Activated T-cell treated with anti-CD3 and anti-CD28 coated beads, Interleukin-2, amount 50 U/mL, for 72 hours (primary cell): ENCODE measurements at regions not wholly inside any gene's neighbourhood (a gene's known extent, or its start where the extent isn't known, plus 50 kb on each side); places are given as distances from the start of the nearest gene placed in this dataset.
"Not testable (repeated sequence)": the region's sequence is repeated elsewhere in the genome, so short reads cannot be mapped to it uniquely, and the experiment has no call there.

Experiments used
- ATAC-seq, 2 donors: fragments of 150-1000 bp; cut with Tn5 transposase; replicated peaks in 1 of 2; 2 replicates each; pipeline ENCODE4 v1.10.0; 2021; ENCODE audit warnings: moderate library complexity in 2 of 2, mild to moderate bottlenecking in 1 of 2
- DNase-seq, 2 donors: peaks; one replicate each; pipeline ENCODE4 v3.0.0; 2021 to 2022; ENCODE audit warnings: mixed read lengths in 1 of 2
- H3K27ac Mint-ChIP-seq: one replicate; pipeline ENCODE4 v1.8.0; 2022; ENCODE audit warnings: mild to moderate bottlenecking, moderate library complexity, mixed read lengths
- H3K27me3 Mint-ChIP-seq: one replicate; pipeline ENCODE4 v1.8.0; 2022; ENCODE audit warnings: low read depth, mixed read lengths
- H3K36me3 Mint-ChIP-seq, 2 donors: one replicate each; pipeline ENCODE4 v1.8.0; 2022; ENCODE audit warnings: mixed read lengths in 2 of 2, mild to moderate bottlenecking in 1 of 2; ENCODE audit not compliant: insufficient read depth in 2 of 2
- H3K4me1 Mint-ChIP-seq: one replicate; pipeline ENCODE4 v1.8.0; 2022; ENCODE audit warnings: low read depth, mixed read lengths
- H3K4me3 Mint-ChIP-seq, 2 donors: one replicate each; pipeline ENCODE4 v1.8.0; 2022; ENCODE audit warnings: mild to moderate bottlenecking in 2 of 2, mixed read lengths in 2 of 2, moderate library complexity in 2 of 2
- H3K9me3 Mint-ChIP-seq, 2 donors: one replicate each; pipeline ENCODE4 v1.8.0; 2022; ENCODE audit warnings: mixed read lengths in 2 of 2

GRCh38 chr10:105586451-105587098 is 945.5 kb downstream of the SORCS3 start:
- Mint-ChIP-seq H3K27me3 (no peaks in the 10 kb centered on the region), H3K27ac (no peak overlapping the region), H3K4me1 (no peaks in the 10 kb centered on the region), H3K4me3 (no peak overlapping the region), H3K36me3 (no peaks in the 10 kb centered on the region), H3K9me3 (peaks cover 2 to 5% of the 10 kb centered on the region in 2 donors)
- DNase-seq: no peak
- ATAC-seq: peak in 1 of 2 donors; percentile 33

GRCh38 chr10:105585753-105586152 is 944.7 kb downstream of the SORCS3 start:
- H3K4me3 Mint-ChIP-seq: no peak overlapping the region
- no peaks in the 10 kb centered on the region for H3K4me1 Mint-ChIP-seq
- ATAC-seq (no peak), DNase-seq (no peak)
- no peaks in the 10 kb centered on the region for H3K36me3 Mint-ChIP-seq
- peaks cover 3 to 9% of the 10 kb centered on the region in 2 donors for H3K9me3 Mint-ChIP-seq
- H3K27ac Mint-ChIP-seq: no peak overlapping the region
- no peaks in the 10 kb centered on the region for H3K27me3 Mint-ChIP-seq

DNA sequence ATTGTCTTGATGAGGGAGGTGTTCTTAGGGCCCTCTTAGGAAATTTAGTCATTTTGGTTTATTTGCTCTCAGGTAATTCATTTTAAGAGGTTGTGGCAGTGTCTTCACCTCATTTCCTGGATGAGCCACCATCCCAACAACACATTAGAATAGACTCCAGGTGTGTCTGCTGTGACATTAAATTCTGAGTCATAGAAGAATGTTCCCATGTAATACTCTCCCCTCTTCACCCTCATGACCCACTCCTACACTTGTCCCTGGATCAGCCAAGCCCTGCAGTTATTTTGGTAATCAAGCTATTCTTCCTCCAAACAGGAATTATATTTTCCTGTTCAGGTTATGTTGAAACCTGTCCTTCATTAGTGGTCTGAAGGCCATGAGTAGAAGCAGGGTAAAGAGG is 944.1 kb downstream of the SORCS3 start:
- Mint-ChIP-seq H3K4me1 (no peaks in the 10 kb centered on the region), H3K4me3 (no peak overlapping the region), H3K27ac (no peak overlapping the region), H3K9me3 (peaks cover 3 to 9% of the 10 kb centered on the region in 2 donors), H3K27me3 (no peaks in the 10 kb centered on the region), H3K36me3 (no peaks in the 10 kb centered on the region)
- DNase-seq: no peak
- ATAC-seq: no peak

GRCh38 chr10:105579112-105579511 is 938.0 kb downstream of the SORCS3 start:
- Mint-ChIP-seq H3K4me3 (no peak overlapping the region), H3K9me3 (peaks cover 8 to 12% of the 10 kb centered on the region in 2 donors)
- ATAC-seq: no peak

GRCh38 chr10:105577865-105578607 is 936.9 kb downstream of the SORCS3 start:
- Mint-ChIP-seq H3K9me3 (peaks cover 9 to 15% of the 10 kb centered on the region in 2 donors), H3K4me3 (no peak overlapping the region), H3K27ac (no peak overlapping the region), H3K36me3 (peaks cover 0 to 1% of the 10 kb centered on the region in 2 donors), H3K4me1 (no peaks in the 10 kb centered on the region), H3K27me3 (no peaks in the 10 kb centered on the region)
- ATAC-seq: no peak
- DNase-seq: no peak

More at GRCh38 chr10:105579112-105579511, 938.0 kb downstream of the SORCS3 start:
- Mint-ChIP-seq H3K4me1 (no peaks in the 10 kb centered on the region), H3K27me3 (no peaks in the 10 kb centered on the region), H3K27ac (no peak overlapping the region), H3K36me3 (peaks cover 0 to 1% of the 10 kb centered on the region in 2 donors)
- DNase-seq: no peak

- ATAC-seq (no peak), DNase-seq (no peak)
- Mint-ChIP-seq H3K27ac (no peak overlapping the region), H3K4me3 (no peak overlapping the region), H3K9me3 (peaks cover 4 to 5% of the 10 kb centered on the region in 2 donors), H3K36me3 (no peaks in the 10 kb centered on the region), H3K4me1 (no peaks in the 10 kb centered on the region), H3K27me3 (no peaks in the 10 kb centered on the region)
Measured at GRCh38 chr10:105559333-105560097, 918.4 kb downstream of the SORCS3 start.

- H3K4me1 Mint-ChIP-seq, H3K9me3 Mint-ChIP-seq, H3K27ac Mint-ChIP-seq, DNase-seq, H3K4me3 Mint-ChIP-seq, ATAC-seq, H3K36me3 Mint-ChIP-seq, H3K27me3 Mint-ChIP-seq: not testable (repeated sequence)
Measured at GRCh38 chr10:105550453-105550852, 909.4 kb downstream of the SORCS3 start.

GRCh38 chr10:105549731-105550130 is 908.6 kb downstream of the SORCS3 start:
- no peak for ATAC-seq
- Mint-ChIP-seq H3K27me3 (no peaks in the 10 kb centered on the region), H3K4me1 (no peaks in the 10 kb centered on the region), H3K4me3 (no peak overlapping the region), H3K9me3 (peaks cover 9% of the 10 kb centered on the region in 2 donors), H3K36me3 (peaks cover 0 to 3% of the 10 kb centered on the region in 2 donors), H3K27ac (no peak overlapping the region)
- no peak for DNase-seq

GRCh38 chr10:105545101-105545500 is 904.0 kb downstream of the SORCS3 start:
- Mint-ChIP-seq H3K4me3 (no peak overlapping the region), H3K9me3 (peaks cover 12 to 14% of the 10 kb centered on the region in 2 donors)

GRCh38 chr10:105540381-105540780 is 899.3 kb downstream of the SORCS3 start:
- H3K9me3 Mint-ChIP-seq: peaks cover 8% of the 10 kb centered on the region in 2 donors
- H3K27ac Mint-ChIP-seq: no peak overlapping the region

More at GRCh38 chr10:105545101-105545500, 904.0 kb downstream of the SORCS3 start:
- no peak for ATAC-seq
- no peak overlapping the region for H3K27ac Mint-ChIP-seq
- peaks cover 0 to 3% of the 10 kb centered on the region in 2 donors for H3K36me3 Mint-ChIP-seq
- DNase-seq: no peak
- H3K4me1 Mint-ChIP-seq: no peaks in the 10 kb centered on the region
- no peaks in the 10 kb centered on the region for H3K27me3 Mint-ChIP-seq

DNA sequence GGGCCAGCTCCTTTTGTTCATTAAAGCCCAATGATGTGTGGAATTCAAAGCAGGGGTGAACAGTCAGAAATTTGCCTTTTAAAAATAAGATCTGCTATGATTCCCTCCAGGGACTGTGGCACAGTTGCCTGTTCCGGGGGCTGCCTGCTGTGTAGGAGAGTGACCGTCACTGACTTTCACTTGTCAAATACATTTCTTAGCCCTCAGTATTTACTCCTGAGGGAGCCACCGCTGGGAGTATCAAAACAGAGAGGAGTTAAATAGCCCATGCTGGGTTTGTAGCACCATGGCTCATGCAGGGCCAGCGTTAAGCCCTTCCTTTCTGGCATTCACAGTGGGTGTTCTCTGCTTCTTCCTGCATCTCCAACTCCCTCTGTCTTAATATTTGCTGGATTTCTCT is 897.8 kb downstream of the SORCS3 start:
- Mint-ChIP-seq H3K9me3 (peaks cover 2 to 3% of the 10 kb centered on the region in 2 donors), H3K4me1 (no peaks in the 10 kb centered on the region), H3K4me3 (no peak overlapping the region), H3K27ac (no peak overlapping the region), H3K36me3 (no peaks in the 10 kb centered on the region), H3K27me3 (no peaks in the 10 kb centered on the region)
- no peak for ATAC-seq
- no peak for DNase-seq

More at GRCh38 chr10:105540381-105540780, 899.3 kb downstream of the SORCS3 start:
- Mint-ChIP-seq H3K36me3 (no peaks in the 10 kb centered on the region), H3K4me3 (no peak overlapping the region), H3K27me3 (no peaks in the 10 kb centered on the region), H3K4me1 (no peaks in the 10 kb centered on the region)
- DNase-seq (no peak), ATAC-seq (no peak)

- no peak overlapping the region for H3K4me3 Mint-ChIP-seq
- peaks cover 0 to 1% of the 10 kb centered on the region in 2 donors for H3K36me3 Mint-ChIP-seq
- no peak for ATAC-seq
- H3K27ac Mint-ChIP-seq: no peak overlapping the region
- no peaks in the 10 kb centered on the region for H3K4me1 Mint-ChIP-seq
- no peaks in the 10 kb centered on the region for H3K27me3 Mint-ChIP-seq
- DNase-seq: no peak
- peaks cover 3 to 8% of the 10 kb centered on the region in 2 donors for H3K9me3 Mint-ChIP-seq
Measured at GRCh38 chr10:105535478-105535877, 894.4 kb downstream of the SORCS3 start.

- DNase-seq: no peak
- peaks cover 1 to 8% of the 10 kb centered on the region in 2 donors for H3K9me3 Mint-ChIP-seq
- ATAC-seq: no peak
- no peak overlapping the region for H3K4me3 Mint-ChIP-seq
- no peaks in the 10 kb centered on the region for H3K27me3 Mint-ChIP-seq
- no peaks in the 10 kb centered on the region for H3K4me1 Mint-ChIP-seq
- no peak overlapping the region for H3K27ac Mint-ChIP-seq
- H3K36me3 Mint-ChIP-seq: peaks cover 0 to 1% of the 10 kb centered on the region in 2 donors
Measured at GRCh38 chr10:105534086-105534485, 893.0 kb downstream of the SORCS3 start.
